Motor neuron (in vitro differentiated cells): ENCODE measurements at regions not wholly inside any gene's neighbourhood (a gene's known extent, or its start where the extent isn't known, plus 50 kb on each side); places are given as distances from the start of the nearest gene placed in this dataset.
"Not testable (repeated sequence)": the region's sequence is repeated elsewhere in the genome, so short reads cannot be mapped to it uniquely, and the experiment has no call there.

Source experiments
- ATAC-seq, 8 experiments: fragments of 200-7000 bp; cut with Tn5 transposase; replicated peaks in 6 of 8; 2 replicates each; pipeline ENCODE4 v1.8.0; 2021; ENCODE audit warnings: mild to moderate bottlenecking in 8 of 8, moderate library complexity in 8 of 8
- H3K27ac ChIP-seq, 2 donors: fragments of 250-450 bp; sonication (Bioruptor Pico); 2 replicates each; pipeline ENCODE4 v1.9.0; 2021; ENCODE audit warnings: antibody characterized with exemption in 2 of 2, mild to moderate bottlenecking in 2 of 2, moderate library complexity in 1 of 2
- H3K4me1 ChIP-seq, 2 donors: fragments of 250-450 bp; sonication (Bioruptor Pico); replicated peaks in 1 of 2; 2 replicates each; pipeline ENCODE4 v1.6.1; 2021; ENCODE audit warnings: antibody characterized with exemption in 2 of 2, mild to moderate bottlenecking in 2 of 2, moderate library complexity in 1 of 2
- H3K4me3 ChIP-seq, 5 donors: fragments of 250-450 bp; sonication (Bioruptor Pico); 2 replicates each; pipeline ENCODE4 v1.9.0; 2021; ENCODE audit warnings: antibody characterized with exemption in 5 of 5, mild to moderate bottlenecking in 5 of 5, moderate library complexity in 4 of 5
- WGBS, 10 experiments: fragments of 450-650 bp; shearing (Covaris generic); methylation state at CpG; one replicate each; pipeline ENCODE4 v1.0.0; 2022; 5-methylcytosine and 5-hydroxymethylcytosine counted together
- in situ Hi-C, 9 experiments: fragments of 400-800 bp; cut with MboI; loops; one replicate each; pipeline ENCODE4 v1.15.0; 2021; ENCODE audit warnings: low sequenced_read_pairs in 9 of 9, low pct_unique_long_range_greater_than_20kb in 2 of 9; ENCODE audit not compliant: unreplicated experiment in 9 of 9

GRCh38 chr7:54183055-54183454 lies 359.1 kb upstream of the VSTM2A start:
- WGBS, 10 experiments = 0 to 67% (median 34%) methylated on average over 1 to 2 of the region's 2 CpGs; no CpG with 5 or more reads in 2 of the 10 experiments
- ATAC-seq = no peak
- no peak overlapping the region for H3K4me3 ChIP-seq
- in situ Hi-C loops = no loop called here
- no peak overlapping the region for H3K27ac ChIP-seq
- H3K4me1 ChIP-seq = peaks cover 0 to 6% of the 10 kb centered on the region in 2 donors

GRCh38 chr7:54186336-54186735 lies 355.8 kb upstream of the VSTM2A start:
- ATAC-seq = no peak
- Histone ChIP-seq H3K4me3 (no peak overlapping the region), H3K27ac (no peak overlapping the region), H3K4me1 (peaks cover 8 to 18% of the 10 kb centered on the region in 2 donors)
- in situ Hi-C loops = no loop called here

GRCh38 chr7:54187886-54188685 lies 354.1 kb upstream of the VSTM2A start:
- WGBS, 10 experiments = 4 to 69% (median 54%) methylated on average over 2 to 8 of the region's 8 CpGs

GRCh38 chr7:54188843-54189242 lies 353.3 kb upstream of the VSTM2A start:
- no peak overlapping the region for H3K4me3 ChIP-seq
- peak overlapping the region in 1 of 2 donors; percentile 6 for H3K27ac ChIP-seq
- peaks cover 8 to 18% of the 10 kb centered on the region in 2 donors for H3K4me1 ChIP-seq
- 11 to 100% (median 84%) methylated on average over 1 to 2 of the region's 2 CpGs; no CpG with 5 or more reads in 2 of the 10 experiments for WGBS, 10 experiments
- ATAC-seq = no peak
- in situ Hi-C loops = no loop called here

More at GRCh38 chr7:54187886-54188685, 354.1 kb upstream of the VSTM2A start:
- Histone ChIP-seq H3K4me1 (peaks cover 8 to 18% of the 10 kb centered on the region in 2 donors), H3K27ac (no peak overlapping the region), H3K4me3 (no peak overlapping the region)
- ATAC-seq = peak in 5 of 8 experiments; percentile 90 to 99 (median 99)
- in situ Hi-C loops = no loop called here

- 21 to 83% (median 68%) methylated on average over 1 to 2 of the region's 2 CpGs; no CpG with 5 or more reads in 2 of the 10 experiments for WGBS, 10 experiments
- Histone ChIP-seq H3K27ac (peak overlapping the region in 1 of 2 donors; percentile 6), H3K4me3 (no peak overlapping the region), H3K4me1 (peaks cover 8 to 18% of the 10 kb centered on the region in 2 donors)
- in situ Hi-C loops = no loop called here
- ATAC-seq = peak in 1 of 8 experiments; percentile 40
Measured at GRCh38 chr7:54189330-54189729, 352.8 kb upstream of the VSTM2A start.

- no peak overlapping the region for H3K27ac ChIP-seq
- in situ Hi-C loops = no loop called here
- no peaks in the 10 kb centered on the region for H3K4me1 ChIP-seq
- H3K4me3 ChIP-seq = no peak overlapping the region
- ATAC-seq = no peak
Measured at GRCh38 chr7:54201501-54201900, 340.7 kb upstream of the VSTM2A start.

- WGBS, 10 experiments = 0 to 92% (median 52%) methylated on average over 1 of the region's 1 CpG
- ATAC-seq = no peak
- Histone ChIP-seq H3K4me1 (no peaks in the 10 kb centered on the region), H3K4me3 (no peak overlapping the region), H3K27ac (no peak overlapping the region)
- in situ Hi-C loops = loop anchor here in 2 of 9 experiments (10.0 kb wide), 2 partner anchors 79 to 89 kb away; no protein-coding TSS in a partner anchor
Measured at GRCh38 chr7:54215424-54215823, 326.8 kb upstream of the VSTM2A start.

GRCh38 chr7:54226030-54226429 lies 316.1 kb upstream of the VSTM2A start:
- H3K4me1 ChIP-seq, H3K27ac ChIP-seq, H3K4me3 ChIP-seq, in situ Hi-C loops: not testable (repeated sequence)
- peak in 1 of 8 experiments; percentile 61 for ATAC-seq

GRCh38 chr7:54242776-54243175 lies 299.4 kb upstream of the VSTM2A start:
- ATAC-seq = no peak
- Histone ChIP-seq H3K27ac (no peak overlapping the region), H3K4me3 (no peak overlapping the region), H3K4me1 (no peaks in the 10 kb centered on the region)
- WGBS, 10 experiments = 44 to 100% (median 84%) methylated on average over 1 to 6 of the region's 6 CpGs; no CpG with 5 or more reads in 3 of the 10 experiments
- in situ Hi-C loops = no loop called here

GRCh38 chr7:54245020-54245419 lies 297.2 kb upstream of the VSTM2A start:
- Histone ChIP-seq H3K4me3 (no peak overlapping the region), H3K4me1 (no peaks in the 10 kb centered on the region), H3K27ac (no peak overlapping the region)
- in situ Hi-C loops = no loop called here
- ATAC-seq = peak in 3 of 8 experiments; percentile 59 to 83 (median 73)
- whole genome bisulfite sequencing, 10 experiments = 0 to 100% (median 33%) methylated on average over 1 of the region's 1 CpG; no CpG with 5 or more reads in 3 of the 10 experiments

GRCh38 chr7:54249686-54250085 lies 292.5 kb upstream of the VSTM2A start:
- no peak for ATAC-seq
- in situ Hi-C loops = no loop called here
- Histone ChIP-seq H3K4me3 (no peak overlapping the region), H3K27ac (no peak overlapping the region), H3K4me1 (no peaks in the 10 kb centered on the region)
- WGBS, 10 experiments = 0 to 90% (median 60%) methylated on average over 1 to 3 of the region's 3 CpGs; no CpG with 5 or more reads in 1 of the 10 experiments

- WGBS, 10 experiments = 10 to 100% (median 71%) methylated on average over 3 to 7 of the region's 7 CpGs; no CpG with 5 or more reads in 1 of the 10 experiments
- ATAC-seq = peak in 1 of 8 experiments; percentile 50
Measured at GRCh38 chr7:54252256-54253035, 289.7 kb upstream of the VSTM2A start.

GRCh38 chr7:54253036-54253373 lies 289.2 kb upstream of the VSTM2A start:
- Histone ChIP-seq H3K27ac (no peak overlapping the region), H3K4me3 (no peak overlapping the region), H3K4me1 (no peaks in the 10 kb centered on the region)
- in situ Hi-C loops = no loop called here
- WGBS, 10 experiments = 0 to 100% (median 64%) methylated on average over 1 to 5 of the region's 5 CpGs; no CpG with 5 or more reads in 1 of the 10 experiments
- no peak for ATAC-seq

More at GRCh38 chr7:54252256-54253035, 289.7 kb upstream of the VSTM2A start:
- in situ Hi-C loops = no loop called here
- H3K4me3 ChIP-seq = no peak overlapping the region
- H3K4me1 ChIP-seq = no peaks in the 10 kb centered on the region
- no peak overlapping the region for H3K27ac ChIP-seq
